ENCODE measurements at regions not wholly inside any gene's neighbourhood (a gene's known extent, or its start where the extent isn't known, plus 50 kb on each side); places are given as distances from the start of the nearest gene placed in this dataset.
"Not testable (repeated sequence)": the region's sequence is repeated elsewhere in the genome, so short reads cannot be mapped to it uniquely, and the experiment has no call there.

DNA sequence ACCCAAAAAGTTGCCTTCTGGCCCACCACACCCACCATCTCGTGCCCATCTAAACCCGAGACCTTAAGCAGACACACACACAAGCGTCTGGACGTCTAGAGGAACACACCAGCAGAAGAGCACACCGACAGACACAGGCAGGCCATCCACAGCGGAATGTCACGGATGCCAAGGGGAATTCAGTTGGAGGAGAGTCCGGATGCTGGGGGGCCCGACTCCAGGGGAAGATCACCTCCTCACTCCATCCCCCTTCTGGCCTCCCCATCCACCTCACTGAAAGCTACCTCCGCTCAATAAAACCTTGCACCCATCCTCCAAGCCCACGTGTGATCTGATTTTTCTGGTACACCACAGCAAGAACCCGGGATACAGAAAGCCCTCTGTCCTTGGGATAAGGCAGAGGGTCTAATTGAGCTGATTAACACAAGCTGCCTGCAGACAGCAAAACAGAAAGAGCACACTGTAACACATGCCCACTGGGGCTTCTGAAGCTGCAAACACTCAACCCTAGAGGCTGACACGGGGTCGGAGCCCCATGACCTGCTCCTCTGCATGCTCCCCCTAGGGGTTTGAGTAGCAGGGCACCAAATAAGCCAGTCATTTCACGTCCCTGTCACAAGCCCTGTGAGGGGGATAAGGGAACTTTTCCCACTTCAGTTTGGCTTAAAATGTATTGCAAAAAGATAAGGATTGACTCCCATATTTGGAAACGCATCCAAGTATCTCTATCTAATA, 339.6 kb upstream of the PCDH10 start:
- DNase-seq (ENCODE audit: insufficient read length, low spot score) (no peak), FAIRE-seq (no peak)
- TF ChIP-seq SPI1 (IDR thresholded peaks at IDR 0.05; ENCODE audit: low read depth, low read length) (no peak), PAX5 (IDR thresholded peaks at IDR 0.05; ENCODE audit: insufficient read depth, low read length, severe bottlenecking) (no peak), POU2F2 (IDR thresholded peaks at IDR 0.05; ENCODE audit: low read depth, low read length) (no peak), TAF1 (IDR thresholded peaks at IDR 0.05; ENCODE audit: low read depth, low read length) (no peak), POLR2AphosphoS5 (IDR thresholded peaks at IDR 0.05; ENCODE audit: low read depth, low read length) (no peak), POLR2A (IDR thresholded peaks at IDR 0.05; ENCODE audit: low read depth, low read length) (no peak)

DNA sequence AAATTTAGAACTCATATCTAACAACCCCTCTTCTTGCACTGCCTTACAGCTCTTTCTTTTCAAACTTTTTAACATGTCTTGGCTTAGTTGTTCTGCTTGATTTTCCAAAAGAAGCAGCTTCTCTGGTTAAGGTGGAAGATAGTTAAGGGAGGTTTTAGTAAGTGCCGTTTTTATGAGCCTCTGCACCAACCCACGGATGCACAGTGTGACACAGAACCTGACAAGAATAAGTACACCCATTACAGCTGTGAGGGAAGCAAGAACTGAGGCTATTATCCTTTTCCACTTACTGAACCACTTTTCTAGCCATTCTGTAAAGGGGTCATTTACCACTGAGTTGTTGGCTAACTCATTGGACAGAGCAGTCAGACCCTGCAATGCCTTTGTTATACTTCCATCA, 336.0 kb upstream of the PCDH10 start:
- DNase-seq (ENCODE audit: insufficient read length, low spot score); FAIRE-seq: not testable (repeated sequence)

DNA sequence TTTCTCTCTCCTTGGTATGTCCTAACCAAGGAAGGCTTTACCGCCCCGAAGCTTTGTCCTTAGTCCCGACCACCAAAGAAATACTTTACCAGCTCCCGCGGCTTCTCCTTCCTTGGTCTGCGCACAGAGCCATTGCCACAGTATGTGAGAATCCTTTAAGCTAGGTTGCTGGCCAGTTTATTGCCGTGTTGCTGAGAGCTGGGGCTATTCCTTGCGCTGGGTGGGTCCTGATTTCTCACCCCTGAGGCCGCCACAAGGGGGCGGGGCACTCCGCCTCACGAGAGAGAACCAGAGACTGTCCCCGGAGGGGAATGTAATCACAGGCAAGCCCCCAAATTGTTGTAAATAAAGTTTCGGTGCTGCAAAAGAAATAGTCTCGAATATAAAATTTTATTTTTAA, 331.0 kb upstream of the PCDH10 start:
- FAIRE-seq (no peak), DNase-seq (ENCODE audit: insufficient read length, low spot score) (no peak)
- no peak for TF ChIP-seq POLR2AphosphoS5 (IDR thresholded peaks at IDR 0.05; ENCODE audit: low read depth, low read length)
- no peak for TF ChIP-seq PAX5 (IDR thresholded peaks at IDR 0.05; ENCODE audit: insufficient read depth, low read length, severe bottlenecking)
- TF ChIP-seq SPI1 (IDR thresholded peaks at IDR 0.05; ENCODE audit: low read depth, low read length): no peak
- TF ChIP-seq POU2F2 (IDR thresholded peaks at IDR 0.05; ENCODE audit: low read depth, low read length): no peak
- TF ChIP-seq TAF1 (IDR thresholded peaks at IDR 0.05; ENCODE audit: low read depth, low read length): no peak
- TF ChIP-seq POLR2A (IDR thresholded peaks at IDR 0.05; ENCODE audit: low read depth, low read length): no peak

DNA sequence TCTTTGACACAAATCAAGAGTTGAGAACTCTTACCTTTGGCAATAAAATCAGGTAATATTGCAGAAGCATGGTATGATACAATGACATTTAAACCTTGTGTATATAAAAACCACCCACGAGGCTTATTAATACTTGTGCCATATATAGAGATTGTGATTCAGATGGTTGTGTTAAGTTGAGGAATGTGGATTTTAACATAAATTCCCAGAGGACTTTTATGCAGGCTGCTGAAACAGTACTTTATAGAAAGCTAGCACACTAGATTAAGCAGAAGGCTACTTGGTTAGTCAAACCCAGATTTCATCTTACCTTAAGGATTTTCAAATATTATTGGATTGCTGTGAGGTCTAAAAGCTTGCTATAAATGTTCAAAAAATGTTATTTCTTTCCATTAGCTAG, 325.7 kb upstream of the PCDH10 start:
- DNase-seq (ENCODE audit: insufficient read length, low spot score) (no peak), FAIRE-seq (no peak)
- TF ChIP-seq PAX5 (IDR thresholded peaks at IDR 0.05; ENCODE audit: insufficient read depth, low read length, severe bottlenecking) (no peak), POU2F2 (IDR thresholded peaks at IDR 0.05; ENCODE audit: low read depth, low read length) (no peak), POLR2AphosphoS5 (IDR thresholded peaks at IDR 0.05; ENCODE audit: low read depth, low read length) (no peak), SPI1 (IDR thresholded peaks at IDR 0.05; ENCODE audit: low read depth, low read length) (no peak), POLR2A (IDR thresholded peaks at IDR 0.05; ENCODE audit: low read depth, low read length) (no peak), TAF1 (IDR thresholded peaks at IDR 0.05; ENCODE audit: low read depth, low read length) (no peak)

DNA sequence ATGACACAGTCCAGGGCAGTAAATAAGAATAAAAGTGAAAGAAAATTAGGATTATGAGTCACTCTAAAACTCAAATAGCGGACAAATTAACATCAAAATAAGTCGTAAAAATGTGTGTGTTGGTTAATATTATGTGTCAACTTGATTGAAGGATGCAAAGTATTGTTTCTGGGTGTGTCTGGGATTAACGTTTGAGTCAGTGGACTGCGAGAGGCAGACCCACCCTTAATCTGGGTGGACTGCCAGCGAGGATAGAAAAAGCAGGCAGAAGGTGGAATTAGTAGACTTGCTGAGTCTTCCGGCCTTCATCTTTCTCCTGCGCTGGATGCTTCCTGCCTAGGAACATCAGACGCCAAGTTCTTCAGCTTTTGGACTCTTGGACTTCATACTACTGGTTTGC, 324.3 kb upstream of the PCDH10 start:
- TF ChIP-seq POLR2AphosphoS5 (IDR thresholded peaks at IDR 0.05; ENCODE audit: low read depth, low read length): no peak
- no peak for TF ChIP-seq SPI1 (IDR thresholded peaks at IDR 0.05; ENCODE audit: low read depth, low read length)
- FAIRE-seq (no peak), DNase-seq (ENCODE audit: insufficient read length, low spot score) (no peak)

DNA sequence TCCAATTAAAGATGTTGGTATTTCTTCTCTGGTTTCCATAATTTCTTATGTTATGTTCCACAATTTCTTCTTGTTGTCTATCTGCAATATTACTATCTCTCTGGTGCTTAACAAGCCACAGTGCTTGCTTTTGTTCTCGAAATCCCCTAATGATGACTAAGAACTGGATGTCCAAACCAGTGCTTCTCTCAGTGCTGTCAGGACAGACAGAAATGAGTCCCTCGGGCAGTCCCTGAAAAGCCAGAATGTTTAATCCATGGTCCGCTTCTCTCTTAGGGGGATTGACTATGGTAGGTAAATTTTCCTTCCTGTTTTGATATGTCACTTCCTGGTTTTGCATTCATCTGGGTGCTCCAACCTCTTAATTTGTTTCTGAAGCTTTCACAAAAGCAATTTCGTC, 321.6 kb upstream of the PCDH10 start:
- DNase-seq (ENCODE audit: insufficient read length, low spot score): no peak
- TF ChIP-seq POU2F2 (IDR thresholded peaks at IDR 0.05; ENCODE audit: low read depth, low read length): no peak
- 0 out of 2 replicates have a peak, but pooled peaks have one; percentile 13 for TF ChIP-seq SPI1 (IDR thresholded peaks at IDR 0.05; ENCODE audit: low read depth, low read length)
- no peak for TF ChIP-seq PAX5 (IDR thresholded peaks at IDR 0.05; ENCODE audit: insufficient read depth, low read length, severe bottlenecking)
- no peak for FAIRE-seq

DNA sequence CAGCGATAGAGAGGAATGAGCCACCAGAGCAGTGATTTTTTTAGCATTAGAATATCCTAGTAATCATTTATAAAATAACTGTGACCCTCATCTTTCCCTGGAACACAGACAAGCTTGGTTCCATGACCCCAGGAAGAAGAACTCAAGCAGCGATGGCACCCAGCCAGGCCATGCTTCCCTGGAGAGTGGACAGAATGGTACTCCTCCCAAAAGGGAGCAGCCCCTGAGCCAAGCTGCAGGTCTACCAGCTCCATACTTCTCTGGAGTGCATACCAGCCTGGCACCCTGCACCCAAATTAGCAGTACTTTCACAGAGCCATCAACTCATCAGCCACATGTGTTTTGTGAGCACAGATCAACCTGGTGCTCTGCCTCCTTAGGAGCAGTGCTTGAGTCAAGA, 310.9 kb upstream of the PCDH10 start:
- TF ChIP-seq PAX5 (IDR thresholded peaks at IDR 0.05; ENCODE audit: insufficient read depth, low read length, severe bottlenecking) (no peak), TAF1 (IDR thresholded peaks at IDR 0.05; ENCODE audit: low read depth, low read length) (no peak)
- FAIRE-seq (no peak), DNase-seq (ENCODE audit: insufficient read length, low spot score) (no peak)

DNA sequence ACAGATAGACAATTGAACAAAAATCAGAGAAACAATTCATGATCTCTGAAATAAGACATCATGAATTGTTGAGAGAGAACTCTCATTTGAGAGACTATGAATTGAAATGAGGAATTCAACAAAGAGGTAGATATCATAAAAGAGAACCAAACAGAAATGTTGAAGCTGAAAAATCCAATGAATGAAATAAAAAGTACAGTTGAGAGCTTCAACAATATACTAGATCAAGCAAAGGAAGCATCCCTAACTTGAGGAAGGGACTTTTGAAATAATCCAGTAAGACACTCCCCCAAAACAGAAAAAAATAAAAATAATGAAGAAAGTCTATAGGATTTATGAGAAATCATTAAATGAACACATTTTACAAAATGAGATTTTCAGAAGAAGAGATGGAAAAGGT, 310.0 kb upstream of the PCDH10 start:
- TF ChIP-seq PAX5 (IDR thresholded peaks at IDR 0.05; ENCODE audit: insufficient read depth, low read length, severe bottlenecking): no peak
- no peak for TF ChIP-seq POLR2A (IDR thresholded peaks at IDR 0.05; ENCODE audit: low read depth, low read length)
- TF ChIP-seq TAF1 (IDR thresholded peaks at IDR 0.05; ENCODE audit: low read depth, low read length): no peak
- no peak for TF ChIP-seq SPI1 (IDR thresholded peaks at IDR 0.05; ENCODE audit: low read depth, low read length)
- TF ChIP-seq POU2F2 (IDR thresholded peaks at IDR 0.05; ENCODE audit: low read depth, low read length): no peak
- no peak for TF ChIP-seq POLR2AphosphoS5 (IDR thresholded peaks at IDR 0.05; ENCODE audit: low read depth, low read length)
- FAIRE-seq (no peak), DNase-seq (ENCODE audit: insufficient read length, low spot score) (no peak)

DNA sequence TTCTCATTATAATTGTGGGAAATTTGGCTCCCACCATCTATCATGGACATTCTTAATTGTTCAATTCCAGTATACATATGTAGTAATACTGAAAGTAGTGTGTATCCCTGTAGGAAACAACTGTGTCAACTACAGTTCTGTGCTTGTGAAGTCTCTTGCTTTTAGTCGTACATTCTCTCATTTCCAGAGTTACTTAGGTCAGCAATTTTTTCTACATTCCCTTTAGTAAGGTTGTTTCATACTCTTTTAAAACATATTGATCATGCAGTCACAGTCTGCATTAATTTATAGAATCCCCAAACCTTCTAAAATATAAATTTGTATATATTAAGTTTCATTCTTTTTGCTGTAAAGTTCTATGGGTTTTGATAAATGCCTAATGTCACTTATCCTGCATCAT, 289.2 kb upstream of the PCDH10 start:
- TF ChIP-seq POLR2AphosphoS5 (IDR thresholded peaks at IDR 0.05; ENCODE audit: low read depth, low read length) (no peak), SPI1 (IDR thresholded peaks at IDR 0.05; ENCODE audit: low read depth, low read length) (no peak), PAX5 (IDR thresholded peaks at IDR 0.05; ENCODE audit: insufficient read depth, low read length, severe bottlenecking) (no peak), POLR2A (IDR thresholded peaks at IDR 0.05; ENCODE audit: low read depth, low read length) (no peak), POU2F2 (IDR thresholded peaks at IDR 0.05; ENCODE audit: low read depth, low read length) (no peak), TAF1 (IDR thresholded peaks at IDR 0.05; ENCODE audit: low read depth, low read length) (no peak)
- no peak for FAIRE-seq
- DNase-seq (ENCODE audit: insufficient read length, low spot score): no peak

DNA sequence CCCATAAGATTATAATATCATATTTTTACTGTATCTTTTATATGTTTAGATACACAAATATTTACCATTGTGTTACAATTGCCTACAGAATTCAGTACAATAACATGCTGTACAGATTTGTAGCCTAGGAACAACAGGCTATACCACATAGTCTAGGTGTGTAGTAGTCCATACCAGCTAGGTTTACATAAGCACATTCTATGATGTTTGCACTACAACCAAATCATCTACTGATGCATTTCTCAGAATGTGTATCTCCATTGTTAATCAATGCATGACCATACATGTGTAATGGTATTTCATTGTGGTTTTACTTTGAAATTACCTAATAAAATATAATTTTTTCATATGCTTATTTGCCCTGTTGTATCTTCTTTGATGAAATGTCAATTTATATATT, 288.1 kb upstream of the PCDH10 start:
- no peak for TF ChIP-seq POLR2AphosphoS5 (IDR thresholded peaks at IDR 0.05; ENCODE audit: low read depth, low read length)
- TF ChIP-seq POU2F2 (IDR thresholded peaks at IDR 0.05; ENCODE audit: low read depth, low read length): no peak
- TF ChIP-seq TAF1 (IDR thresholded peaks at IDR 0.05; ENCODE audit: low read depth, low read length): no peak
- TF ChIP-seq POLR2A (IDR thresholded peaks at IDR 0.05; ENCODE audit: low read depth, low read length): no peak
- no peak for TF ChIP-seq PAX5 (IDR thresholded peaks at IDR 0.05; ENCODE audit: insufficient read depth, low read length, severe bottlenecking)
- no peak for TF ChIP-seq SPI1 (IDR thresholded peaks at IDR 0.05; ENCODE audit: low read depth, low read length)
- DNase-seq (ENCODE audit: insufficient read length, low spot score) (no peak), FAIRE-seq (no peak)

DNA sequence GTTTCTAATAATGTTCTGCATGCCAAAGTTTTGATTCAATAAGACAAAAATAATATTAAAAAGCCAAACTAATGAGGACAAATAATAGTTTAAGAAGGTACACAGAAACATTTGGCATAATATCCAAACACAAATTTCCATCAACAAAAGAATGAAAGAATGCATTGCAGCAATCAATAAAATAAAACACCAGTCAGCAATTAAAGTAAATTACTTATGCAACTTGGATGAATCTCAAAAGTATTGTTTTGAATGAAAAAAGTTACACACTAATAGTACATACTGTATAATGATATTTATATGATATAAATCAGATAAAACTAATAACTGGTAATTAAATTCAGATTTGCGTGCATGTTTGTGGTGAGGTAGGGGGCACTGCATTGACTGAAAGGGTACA, 285.5 kb upstream of the PCDH10 start:
- DNase-seq (ENCODE audit: insufficient read length, low spot score): no peak
- TF ChIP-seq POLR2AphosphoS5 (IDR thresholded peaks at IDR 0.05; ENCODE audit: low read depth, low read length) (no peak), TAF1 (IDR thresholded peaks at IDR 0.05; ENCODE audit: low read depth, low read length) (no peak), POU2F2 (IDR thresholded peaks at IDR 0.05; ENCODE audit: low read depth, low read length) (no peak), POLR2A (IDR thresholded peaks at IDR 0.05; ENCODE audit: low read depth, low read length) (no peak), PAX5 (IDR thresholded peaks at IDR 0.05; ENCODE audit: insufficient read depth, low read length, severe bottlenecking) (no peak), SPI1 (IDR thresholded peaks at IDR 0.05; ENCODE audit: low read depth, low read length) (no peak)
- no peak for FAIRE-seq

Data from GM12891 (cell line).